Left ventricle myocardium inferior (tissue), 1 donor: ENCODE measurements at regions not wholly inside any gene's neighbourhood (a gene's known extent, or its start where the extent isn't known, plus 50 kb on each side); places are given as distances from the start of the nearest gene placed in this dataset.

Experiments used
- DNase-seq: peaks from one replicate; pipeline ENCODE4 v3.0.0-alpha.2; 2020
- H3K27ac ChIP-seq: fragments of 200-600 bp; replicated peaks from 2 replicates; pipeline ENCODE4 v1.8.0; 2021
- H3K27me3 ChIP-seq: fragments of 200-600 bp; 2 replicates; pipeline ENCODE4 v1.8.0; 2021; ENCODE audit warnings: low read depth
- H3K36me3 ChIP-seq: fragments of 200-600 bp; 2 replicates; pipeline ENCODE4 v1.8.0; 2021
- H3K4me1 ChIP-seq: fragments of 200-600 bp; 2 replicates; pipeline ENCODE4 v1.8.0; 2021
- H3K4me3 ChIP-seq: fragments of 200-600 bp; 2 replicates; pipeline ENCODE4 v1.8.0; 2021; ENCODE audit warnings: mild to moderate bottlenecking, moderate library complexity
- H3K9me3 ChIP-seq: fragments of 200-600 bp; replicated peaks from 2 replicates; pipeline ENCODE4 v1.8.0; 2021
- CTCF ChIP-seq: fragments of 200-600 bp; IDR thresholded peaks from 2 replicates; pipeline ENCODE4 v1.8.0; 2021; ENCODE audit warnings: antibody characterized with exemption, mild to moderate bottlenecking, borderline replicate concordance
- intact Hi-C: fragments of 100-400 bp; cut with micrococcal nuclease; formaldehyde crosslinking; loops from one replicate; pipeline ENCODE4 v1.11.0; 2022
- donor health status: DM: no; HTN: yes; CAD: no; lungs with severe emphysema.

GRCh38 chr11:116543911-116544475 lies 228.8 kb downstream of the BUD13 start:
- TF ChIP-seq CTCF: no peak
- intact Hi-C loops: no loop called here
- Histone ChIP-seq H3K27me3 (peaks cover 75% of the 10 kb centered on the region), H3K4me3 (no peak overlapping the region), H3K36me3 (no peaks in the 10 kb centered on the region), H3K9me3 (peaks cover 3% of the 10 kb centered on the region), H3K4me1 (peaks cover 4% of the 10 kb centered on the region), H3K27ac (no peak overlapping the region)
- no peak for DNase-seq

- no peaks in the 10 kb centered on the region for H3K9me3 ChIP-seq
- intact Hi-C loops: no loop called here
- H3K4me1 ChIP-seq: peaks cover under 1% of the 10 kb centered on the region
- no peak for TF ChIP-seq CTCF
- H3K27me3 ChIP-seq: peaks cover 84% of the 10 kb centered on the region
- H3K36me3 ChIP-seq: no peaks in the 10 kb centered on the region
- DNase-seq: no peak
- no peak overlapping the region for H3K4me3 ChIP-seq
- H3K27ac ChIP-seq: no peak overlapping the region
Observed at GRCh38 chr11:116543099-116543498, 229.7 kb downstream of the BUD13 start.

GRCh38 chr11:116542406-116542805 lies 230.4 kb downstream of the BUD13 start:
- H3K4me3 ChIP-seq: no peak overlapping the region
- H3K4me1 ChIP-seq: no peaks in the 10 kb centered on the region
- peaks cover 90% of the 10 kb centered on the region for H3K27me3 ChIP-seq
- intact Hi-C loops: no loop called here
- TF ChIP-seq CTCF: no peak
- H3K9me3 ChIP-seq: no peaks in the 10 kb centered on the region
- DNase-seq: no peak
- no peak overlapping the region for H3K27ac ChIP-seq
- H3K36me3 ChIP-seq: no peaks in the 10 kb centered on the region

- intact Hi-C loops: no loop called here
- no peaks in the 10 kb centered on the region for H3K36me3 ChIP-seq
- no peak for TF ChIP-seq CTCF
- H3K4me1 ChIP-seq: no peaks in the 10 kb centered on the region
- H3K27me3 ChIP-seq: peaks cover 94% of the 10 kb centered on the region
- no peak overlapping the region for H3K27ac ChIP-seq
- DNase-seq: no peak
- H3K9me3 ChIP-seq: no peaks in the 10 kb centered on the region
- H3K4me3 ChIP-seq: no peak overlapping the region
Observed at GRCh38 chr11:116541460-116541859, 231.3 kb downstream of the BUD13 start.

- no peaks in the 10 kb centered on the region for H3K36me3 ChIP-seq
- H3K27ac ChIP-seq: no peak overlapping the region
- DNase-seq: no peak
- intact Hi-C loops: no loop called here
- H3K9me3 ChIP-seq: no peaks in the 10 kb centered on the region
- peaks cover 97% of the 10 kb centered on the region for H3K27me3 ChIP-seq
- no peak overlapping the region for H3K4me3 ChIP-seq
- TF ChIP-seq CTCF: no peak
- no peaks in the 10 kb centered on the region for H3K4me1 ChIP-seq
Observed at GRCh38 chr11:116540645-116541304, 232.0 kb downstream of the BUD13 start.
